HG03565 (cell line): ENCODE measurements at regions not wholly inside any gene's neighbourhood (a gene's known extent, or its start where the extent isn't known, plus 50 kb on each side); places are given as distances from the start of the nearest gene placed in this dataset.

ENCODE experiments used
- ATAC-seq: cut with Tn5 transposase; IDR thresholded peaks from one replicate; pipeline ENCODE4 v1.9.1; 2021; ENCODE audit warnings: mild to moderate bottlenecking, moderate library complexity; ENCODE audit not compliant: unreplicated experiment

- no peak for ATAC-seq
Observed at GRCh38 chr18:31246460-31246859, 71.5 kb upstream of the DSG1 start.

DNA sequence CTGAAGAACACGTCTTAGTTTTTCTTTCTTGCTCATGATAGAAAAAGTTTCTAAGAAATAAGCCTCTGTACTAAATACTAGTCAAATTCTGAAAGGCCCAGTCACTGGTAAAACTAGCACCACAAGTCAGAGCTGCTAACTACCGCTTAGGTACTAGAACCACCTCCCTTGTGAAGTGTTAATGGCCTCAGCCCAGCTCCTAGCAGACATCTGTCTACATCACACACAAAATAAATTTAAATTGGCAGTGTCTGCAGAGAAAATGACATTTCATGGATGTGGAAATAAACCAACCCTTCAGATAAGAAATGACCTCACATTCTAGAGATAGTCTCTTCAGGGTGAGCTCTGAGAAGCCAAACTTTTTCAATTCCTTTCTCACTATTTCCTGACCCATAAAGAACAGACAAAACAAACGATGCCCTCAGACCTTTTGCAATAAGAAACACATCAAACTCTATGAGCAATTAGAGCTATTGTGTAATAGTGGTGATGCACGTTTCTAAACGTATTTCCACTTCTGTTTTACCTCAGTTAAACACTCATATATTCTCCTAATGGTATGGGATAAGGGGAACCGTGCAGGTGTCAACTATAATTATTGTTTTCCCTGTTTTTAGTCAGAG lies 70.3 kb upstream of the DSG1 start:
- no peak for ATAC-seq

- ATAC-seq = no peak
Observed at GRCh38 chr18:31248783-31249521, 69.0 kb upstream of the DSG1 start.

GRCh38 chr18:31250902-31251301 lies 67.1 kb upstream of the DSG1 start:
- ATAC-seq = no peak

DNA sequence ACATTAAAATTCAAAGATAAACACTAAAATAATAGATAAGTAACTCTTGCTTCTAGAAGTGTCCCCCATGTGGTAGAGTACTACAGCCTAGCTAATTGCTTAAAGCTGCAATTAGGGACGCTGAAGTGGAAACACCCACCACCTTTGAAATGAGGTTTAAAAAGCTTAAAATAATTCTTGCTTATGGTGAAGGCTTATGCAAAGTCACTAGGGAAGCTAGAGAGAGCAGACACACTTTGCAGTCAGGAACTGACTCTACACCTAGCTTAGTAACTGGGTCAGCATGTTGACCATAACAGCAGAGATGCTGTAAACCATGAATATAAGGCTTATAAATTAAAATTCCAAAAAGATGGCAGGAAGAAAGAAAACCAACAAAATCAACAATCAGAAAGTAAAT lies 65.4 kb upstream of the DSG1 start:
- ATAC-seq = peak; percentile 38

- no peak for ATAC-seq
Observed at GRCh38 chr18:31255953-31256352, 62.0 kb upstream of the DSG1 start.

- peak; percentile 35 for ATAC-seq
Observed at GRCh38 chr18:31258789-31259188, 59.2 kb upstream of the DSG1 start.

GRCh38 chr18:31261792-31262582 lies 56.0 kb upstream of the DSG1 start:
- ATAC-seq = no peak

- ATAC-seq = peak; percentile 60
Observed at GRCh38 chr18:31267823-31268481, 50.0 kb upstream of the DSG1 start.
